CD14-positive monocyte (primary cell): ENCODE measurements at regions not wholly inside any gene's neighbourhood (a gene's known extent, or its start where the extent isn't known, plus 50 kb on each side); places are given as distances from the start of the nearest gene placed in this dataset.

ENCODE experiments used
- DNase-seq, 3 donors: peaks; one replicate each; pipeline ENCODE4 v3.0.0-alpha.2; 2011 to 2022
- H2AFZ ChIP-seq: 2 replicates; pipeline ENCODE4 v1.6.0; 2012; ENCODE audit warnings: mild to moderate bottlenecking, low read depth, low read length, inconsistent platforms; ENCODE audit not compliant: insufficient read depth, poor library complexity, severe bottlenecking
- H3K27ac ChIP-seq, 2 donors: 1 replicate in 1 of 2; 2 replicates in 1 of 2; pipeline ENCODE4 v1.5.1; 2012 to 2013; ENCODE audit warnings: low read length in 2 of 2, control low read depth in 1 of 2, inconsistent platforms in 1 of 2, low read depth in 1 of 2, mild to moderate bottlenecking in 1 of 2
- H3K27me3 ChIP-seq, 2 donors: one replicate each; pipeline versions ENCODE4 v1.6.0 to v1.6.1; 2011 to 2013; ENCODE audit warnings: low read length in 2 of 2; ENCODE audit not compliant: control insufficient read depth in 2 of 2, insufficient read depth in 2 of 2
- H3K36me3 ChIP-seq, 2 donors: replicated peaks in 1 of 2; 1 replicate in 1 of 2; 2 replicates in 1 of 2; pipeline versions ENCODE4 v1.5.1 to v1.6.1; 2012 to 2013; ENCODE audit warnings: low read length in 2 of 2, control low read depth in 1 of 2, inconsistent platforms in 1 of 2, mild to moderate bottlenecking in 1 of 2; ENCODE audit not compliant: insufficient read depth in 2 of 2, control insufficient read depth in 1 of 2
- H3K4me1 ChIP-seq, 2 donors: 1 replicate in 1 of 2; 2 replicates in 1 of 2; pipeline versions ENCODE4 v1.5.1 to v1.6.1; 2012 to 2013; ENCODE audit warnings: low read length in 2 of 2, control low read depth in 1 of 2, inconsistent platforms in 1 of 2, mild to moderate bottlenecking in 1 of 2, moderate library complexity in 1 of 2; ENCODE audit not compliant: insufficient read depth in 2 of 2, control insufficient read depth in 1 of 2
- H3K4me2 ChIP-seq: replicated peaks from 2 replicates; pipeline ENCODE3; 2012; ENCODE audit warnings: low read length, moderate library complexity, mild to moderate bottlenecking; ENCODE audit not compliant: poor library complexity, severe bottlenecking; ENCODE audit errors: extremely low read depth
- H3K4me3 ChIP-seq, 3 experiments: fragments of 200-600 bp in 1 of 3; sonication (generic) in 1 of 3; replicated peaks in 1 of 3; 1 replicate in 2 of 3; 2 replicates in 1 of 3; pipeline ENCODE4 v1.5.1; 2011 to 2013; ENCODE audit warnings: low read length in 3 of 3, mild to moderate bottlenecking in 3 of 3, control low read depth in 2 of 3, low read depth in 2 of 3, inconsistent platforms in 1 of 3, moderate library complexity in 1 of 3
- H3K79me2 ChIP-seq: 2 replicates; pipeline ENCODE4 v1.6.0; 2012; ENCODE audit warnings: mild to moderate bottlenecking, control low read depth, inconsistent platforms, low read length, moderate library complexity; ENCODE audit not compliant: insufficient read depth
- H3K9ac ChIP-seq: 2 replicates; pipeline ENCODE4 v1.6.0; 2017; ENCODE audit warnings: low read length, mild to moderate bottlenecking; ENCODE audit not compliant: insufficient read depth, poor library complexity, severe bottlenecking
- H3K9me3 ChIP-seq, 2 donors: replicated peaks in 1 of 2; 1 replicate in 1 of 2; 2 replicates in 1 of 2; pipeline versions ENCODE4 v1.5.1 to v1.6.1; 2012 to 2013; ENCODE audit warnings: low read length in 2 of 2, control low read depth in 1 of 2; ENCODE audit not compliant: control insufficient read depth in 1 of 2, insufficient read depth in 1 of 2
- H4K20me1 ChIP-seq: 2 replicates; pipeline ENCODE4 v1.6.0; 2012; ENCODE audit warnings: mild to moderate bottlenecking, low read length, control low read depth, moderate library complexity; ENCODE audit not compliant: insufficient read depth
- H3K27ac Mint-ChIP-seq, 7 donors: one replicate each; pipeline ENCODE4 v1.8.0; 2020; ENCODE audit warnings: mild to moderate bottlenecking in 7 of 7, mixed read lengths in 7 of 7, moderate library complexity in 6 of 7, inconsistent platforms in 2 of 7
- H3K27me3 Mint-ChIP-seq, 3 donors: one replicate each; pipeline ENCODE4 v1.8.0; 2021 to 2022; ENCODE audit warnings: low read depth in 3 of 3, mild to moderate bottlenecking in 3 of 3, mixed read lengths in 3 of 3, moderate library complexity in 3 of 3, inconsistent platforms in 1 of 3
- H3K36me3 Mint-ChIP-seq, 2 donors: one replicate each; pipeline ENCODE4 v1.8.0; 2020; ENCODE audit warnings: mixed read lengths in 2 of 2, inconsistent platforms in 1 of 2, mild to moderate bottlenecking in 1 of 2
- H3K4me1 Mint-ChIP-seq: one replicate; pipeline ENCODE4 v1.8.0; 2020; ENCODE audit warnings: mild to moderate bottlenecking, mixed read lengths
- H3K4me3 Mint-ChIP-seq, 2 donors: one replicate each; pipeline ENCODE4 v1.8.0; 2020; ENCODE audit warnings: mild to moderate bottlenecking in 2 of 2, mixed read lengths in 2 of 2, moderate library complexity in 1 of 2
- H3K9me3 Mint-ChIP-seq, 7 donors: one replicate each; pipeline ENCODE4 v1.8.0; 2020 to 2022; ENCODE audit warnings: mixed read lengths in 7 of 7, mild to moderate bottlenecking in 6 of 7, moderate library complexity in 6 of 7, inconsistent platforms in 2 of 7
- CTCF ChIP-seq: fragments of 200-600 bp; IDR thresholded peaks from one replicate; pipeline ENCODE4 v1.8.0; 2022; ENCODE audit warnings: antibody characterized with exemption, mild to moderate bottlenecking
- WGBS: methylation state at CpG from one replicate; pipeline ENCODE4 v1.1.5; 2013; ENCODE audit warnings: missing lambda C conversion rate; ENCODE audit not compliant: insufficient coverage; 5-methylcytosine and 5-hydroxymethylcytosine counted together
- intact Hi-C, 2 donors: fragments of 100-400 bp; cut with micrococcal nuclease; formaldehyde crosslinking; loops; one replicate each; pipeline versions ENCODE4 v1.15.0 to v1.15.1; 2023

- no peak overlapping the region for H3K4me2 ChIP-seq
- H3K4me1 ChIP-seq: no peaks in the 10 kb centered on the region
- no peaks in the 10 kb centered on the region for H4K20me1 ChIP-seq
- H3K4me3 Mint-ChIP-seq: no peak overlapping the region
- no peaks in the 10 kb centered on the region for H3K4me1 Mint-ChIP-seq
- H3K27me3 ChIP-seq: no peaks in the 10 kb centered on the region
- no peaks in the 10 kb centered on the region for H3K36me3 ChIP-seq
- TF ChIP-seq CTCF: no peak
- 95% methylated on average over 2 of the region's 3 CpGs for WGBS
- H3K27ac ChIP-seq: no peak overlapping the region
- no peaks in the 10 kb centered on the region for H3K27me3 Mint-ChIP-seq
- H3K9ac ChIP-seq: no peak overlapping the region
- no peak overlapping the region for H3K4me3 ChIP-seq
- no peak overlapping the region for H2AFZ ChIP-seq
- H3K36me3 Mint-ChIP-seq: no peaks in the 10 kb centered on the region
- peaks cover 3 to 16% of the 10 kb centered on the region in 2 donors for H3K9me3 ChIP-seq
- intact Hi-C loops: no loop called here
- H3K27ac Mint-ChIP-seq: no peak overlapping the region
- H3K9me3 Mint-ChIP-seq: peaks cover 3 to 13% (median 8%) of the 10 kb centered on the region in 7 donors
- no peak for DNase-seq
- H3K79me2 ChIP-seq: no peaks in the 10 kb centered on the region
Observed at GRCh38 chr1:83006271-83006670, 992.7 kb downstream of the TTLL7 start.

GRCh38 chr1:83000286-83000685 is 998.6 kb downstream of the TTLL7 start:
- no peak for TF ChIP-seq CTCF
- Histone ChIP-seq H4K20me1 (no peaks in the 10 kb centered on the region), H3K36me3 (no peaks in the 10 kb centered on the region), H3K79me2 (no peaks in the 10 kb centered on the region), H3K9ac (no peak overlapping the region), H3K27me3 (no peaks in the 10 kb centered on the region), H3K4me2 (no peak overlapping the region), H3K9me3 (no peaks in the 10 kb centered on the region), H3K4me3 (no peak overlapping the region), H3K4me1 (no peaks in the 10 kb centered on the region), H3K27ac (no peak overlapping the region), H2AFZ (no peak overlapping the region)
- no peaks in the 10 kb centered on the region for H3K36me3 Mint-ChIP-seq
- WGBS: no CpG with 5 or more reads among the region's 4 CpGs
- no peak overlapping the region for H3K27ac Mint-ChIP-seq
- H3K4me3 Mint-ChIP-seq: no peak overlapping the region
- H3K4me1 Mint-ChIP-seq: no peaks in the 10 kb centered on the region
- peaks cover 0 to 9% (median 4%) of the 10 kb centered on the region in 7 donors for H3K9me3 Mint-ChIP-seq
- intact Hi-C loops: no loop called here
- no peaks in the 10 kb centered on the region for H3K27me3 Mint-ChIP-seq
- no peak for DNase-seq
